ENCODE measurements at regions not wholly inside any gene's neighbourhood (a gene's known extent, or its start where the extent isn't known, plus 50 kb on each side); places are given as distances from the start of the nearest gene placed in this dataset.

DNA sequence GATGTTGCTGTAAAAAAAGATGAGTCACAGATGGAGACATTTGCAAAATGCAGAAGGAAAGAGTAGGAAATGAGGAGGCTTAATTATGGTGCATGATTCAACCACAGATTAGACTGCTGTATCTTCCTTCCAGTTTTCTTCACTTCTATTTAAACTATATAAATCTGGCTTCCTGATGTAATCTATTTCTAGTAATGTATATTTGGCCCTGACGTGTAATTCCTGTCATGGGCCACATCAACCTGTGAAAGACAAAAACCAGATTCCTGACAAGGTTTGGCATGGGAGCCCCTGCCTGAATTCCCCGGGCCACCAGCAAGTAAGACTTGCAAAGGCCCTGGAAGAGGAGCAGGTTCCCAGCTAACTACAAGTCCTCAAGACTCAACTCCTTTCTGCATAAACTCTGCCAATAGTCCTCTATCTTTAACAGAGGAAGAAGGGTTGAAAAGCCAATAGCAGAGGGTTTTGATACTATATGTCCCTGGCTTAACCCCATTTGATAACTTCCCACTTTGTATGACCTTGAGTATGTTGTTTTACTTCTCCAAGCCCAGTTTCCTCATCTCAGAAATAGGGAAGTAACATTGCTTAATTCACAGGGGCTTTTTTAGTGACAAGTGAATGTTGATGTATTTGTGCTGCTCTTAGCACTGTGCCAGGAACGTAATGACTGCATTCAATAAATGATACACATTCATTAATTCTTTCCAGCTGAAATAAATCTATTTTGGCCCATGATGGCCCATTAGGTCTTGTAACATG lies 172.7 kb downstream of the SPRY2 start:
- DNase-seq: no peak
- H3K36me3 ChIP-seq: no peaks in the 10 kb centered on the region
- H3K27ac ChIP-seq: peak overlapping the region in 7 of 8 donors; percentile 55 to 81 (median 58)
- H3K9me3 ChIP-seq: no peaks in the 10 kb centered on the region
- intact Hi-C loops (cut with DNase I; ENCODE audit: low total_unique reads): no loop called here
- TF ChIP-seq, protein P1, sequence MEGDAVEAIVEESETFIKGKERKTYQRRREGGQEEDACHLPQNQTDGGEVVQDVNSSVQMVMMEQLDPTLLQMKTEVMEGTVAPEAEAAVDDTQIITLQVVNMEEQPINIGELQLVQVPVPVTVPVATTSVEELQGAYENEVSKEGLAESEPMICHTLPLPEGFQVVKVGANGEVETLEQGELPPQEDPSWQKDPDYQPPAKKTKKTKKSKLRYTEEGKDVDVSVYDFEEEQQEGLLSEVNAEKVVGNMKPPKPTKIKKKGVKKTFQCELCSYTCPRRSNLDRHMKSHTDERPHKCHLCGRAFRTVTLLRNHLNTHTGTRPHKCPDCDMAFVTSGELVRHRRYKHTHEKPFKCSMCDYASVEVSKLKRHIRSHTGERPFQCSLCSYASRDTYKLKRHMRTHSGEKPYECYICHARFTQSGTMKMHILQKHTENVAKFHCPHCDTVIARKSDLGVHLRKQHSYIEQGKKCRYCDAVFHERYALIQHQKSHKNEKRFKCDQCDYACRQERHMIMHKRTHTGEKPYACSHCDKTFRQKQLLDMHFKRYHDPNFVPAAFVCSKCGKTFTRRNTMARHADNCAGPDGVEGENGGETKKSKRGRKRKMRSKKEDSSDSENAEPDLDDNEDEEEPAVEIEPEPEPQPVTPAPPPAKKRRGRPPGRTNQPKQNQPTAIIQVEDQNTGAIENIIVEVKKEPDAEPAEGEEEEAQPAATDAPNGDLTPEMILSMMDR (IDR thresholded peaks at IDR 0.05 in 8 of 11, conservative IDR thresholded peaks at IDR 0.05 in 3 of 11): no peak
- TF ChIP-seq POLR2AphosphoS5 (IDR thresholded peaks at IDR 0.05) (no peak), POLR2A (IDR thresholded peaks at IDR 0.05) (no peak)
- 47 to 60% (median 57%) methylated on average over 3 of the region's 3 CpGs for WGBS, 5 donors
- H3K4me3 ChIP-seq: peak overlapping the region in 1 of 8 donors; percentile 34
- H3K4me1 ChIP-seq: peaks cover 0 to 14% (median 0%) of the 10 kb centered on the region in 6 donors
- no peaks in the 10 kb centered on the region for H3K27me3 ChIP-seq (replicated peaks in 1 of 7)

DNA sequence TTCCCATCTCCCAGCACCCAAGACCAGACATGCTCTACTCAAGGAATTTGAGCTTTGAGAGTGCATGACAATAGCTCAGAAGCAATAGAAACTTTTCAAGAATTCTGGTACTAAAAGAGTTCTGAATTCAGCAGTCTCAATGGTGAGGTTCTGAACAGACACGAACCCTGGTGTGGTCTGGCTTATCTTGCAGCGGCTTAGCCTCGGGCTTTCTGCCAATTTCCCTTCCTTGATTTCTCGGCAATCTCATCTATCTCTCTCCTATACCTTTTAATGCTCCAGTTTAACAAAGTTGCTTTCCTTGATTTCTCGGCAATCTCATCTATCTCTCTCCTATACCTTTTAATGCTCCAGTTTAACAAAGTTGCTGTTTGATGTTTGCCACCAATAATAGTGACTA lies 174.6 kb downstream of the SPRY2 start:
- Histone ChIP-seq H3K4me1 (peaks cover 0 to 14% (median 0%) of the 10 kb centered on the region in 6 donors), H3K27me3 (replicated peaks in 1 of 7) (no peaks in the 10 kb centered on the region), H3K36me3 (no peaks in the 10 kb centered on the region), H3K27ac (no peak overlapping the region), H3K9me3 (no peaks in the 10 kb centered on the region), H3K4me3 (no peak overlapping the region)
- intact Hi-C loops (cut with DNase I; ENCODE audit: low total_unique reads): no loop called here
- TF ChIP-seq, protein P1 (IDR thresholded peaks at IDR 0.05 in 8 of 11, conservative IDR thresholded peaks at IDR 0.05 in 3 of 11): no peak
- no peak for TF ChIP-seq POLR2A (IDR thresholded peaks at IDR 0.05)
- no peak for TF ChIP-seq POLR2AphosphoS5 (IDR thresholded peaks at IDR 0.05)
- WGBS, 5 donors: 69 to 81% (median 73%) methylated on average over 5 of the region's 5 CpGs
- DNase-seq: no peak

DNA sequence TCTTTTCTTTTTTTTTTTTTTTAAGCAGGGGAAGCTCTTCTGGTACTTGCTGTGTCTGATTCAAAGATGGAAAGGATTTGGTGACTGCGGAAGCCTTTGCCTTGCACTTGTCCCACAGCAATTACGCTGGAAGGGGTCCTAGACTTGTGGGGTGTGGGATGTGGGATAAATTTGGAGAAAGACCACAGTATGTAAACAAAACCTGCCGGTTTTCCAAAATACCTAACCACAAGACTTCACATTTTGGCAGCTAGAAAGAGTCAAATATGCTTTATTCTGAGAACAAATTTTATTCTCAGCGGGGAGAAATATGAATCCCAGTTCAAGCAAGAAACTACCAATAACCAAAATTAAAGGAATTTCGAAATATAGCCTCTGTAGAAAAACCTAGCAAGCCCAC lies 176.5 kb downstream of the SPRY2 start:
- TF ChIP-seq POLR2AphosphoS5 (IDR thresholded peaks at IDR 0.05) (no peak), POLR2A (IDR thresholded peaks at IDR 0.05) (no peak)
- Histone ChIP-seq H3K27me3 (replicated peaks in 1 of 7) (no peaks in the 10 kb centered on the region), H3K4me1 (peaks cover 0 to 14% (median 0%) of the 10 kb centered on the region in 6 donors), H3K36me3 (no peaks in the 10 kb centered on the region), H3K9me3 (no peaks in the 10 kb centered on the region), H3K4me3 (no peak overlapping the region), H3K27ac (no peak overlapping the region)
- 79 to 88% (median 82%) methylated on average over 5 of the region's 5 CpGs for WGBS, 5 donors
- intact Hi-C loops (cut with DNase I; ENCODE audit: low total_unique reads): no loop called here
- DNase-seq: no peak

DNA sequence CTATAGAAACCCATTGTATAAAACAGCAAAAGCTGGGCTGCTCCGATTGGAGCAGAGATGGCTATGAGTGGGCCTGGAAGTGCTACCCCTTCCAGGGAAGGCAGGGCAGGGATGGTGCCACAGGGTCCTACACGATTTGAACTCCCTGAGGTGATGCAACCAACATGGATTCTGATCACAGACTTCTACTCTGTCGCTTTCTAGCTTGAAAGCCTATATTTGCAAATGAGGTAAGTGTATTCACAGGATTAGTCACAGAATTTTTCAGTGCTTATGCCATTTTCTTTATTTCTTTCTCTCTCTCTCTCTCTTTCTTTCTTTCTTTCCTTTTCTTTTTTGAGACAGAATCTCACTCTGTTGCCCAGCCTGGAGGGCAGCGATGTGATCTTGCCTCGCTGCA lies 179.0 kb downstream of the SPRY2 start:
- WGBS, 5 donors: 82 to 91% (median 88%) methylated on average over 5 of the region's 5 CpGs
- no peaks in the 10 kb centered on the region for H3K4me1 ChIP-seq
- no peak overlapping the region for H3K4me3 ChIP-seq
- H3K9me3 ChIP-seq: no peaks in the 10 kb centered on the region
- no peak overlapping the region for H3K27ac ChIP-seq
- no peak for DNase-seq
- H3K36me3 ChIP-seq: no peaks in the 10 kb centered on the region
- no peaks in the 10 kb centered on the region for H3K27me3 ChIP-seq (replicated peaks in 1 of 7)
- TF ChIP-seq POLR2AphosphoS5 (IDR thresholded peaks at IDR 0.05): no peak
- TF ChIP-seq POLR2A (IDR thresholded peaks at IDR 0.05): no peak
- TF ChIP-seq, protein P1 (IDR thresholded peaks at IDR 0.05 in 8 of 11, conservative IDR thresholded peaks at IDR 0.05 in 3 of 11): no peak
- intact Hi-C loops (cut with DNase I; ENCODE audit: low total_unique reads): no loop called here

All from spleen (tissue), 11 donors.